ENCODE measurements at regions not wholly inside any gene's neighbourhood (a gene's known extent, or its start where the extent isn't known, plus 50 kb on each side); places are given as distances from the start of the nearest gene placed in this dataset.

- TF ChIP-seq POLR2AphosphoS5 (IDR thresholded peaks at IDR 0.05; ENCODE audit: low read depth, low read length) (no peak), REST (IDR thresholded peaks at IDR 0.05; ENCODE audit: insufficient read depth in 1 of 2, low read depth in 2 of 2, low read length in 2 of 2) (no peak), TAF1 (IDR thresholded peaks at IDR 0.05; ENCODE audit: borderline replicate concordance, insufficient read depth, low read length) (no peak), FOXP2 (optimal IDR thresholded peaks at IDR 0.05; ENCODE audit: borderline replicate concordance, extremely low read depth, extremely low read length, insufficient read depth) (no peak)
Measured at GRCh38 chr13:97559030-97559429, 125.1 kb downstream of the RAP2A start.

Data from PFSK-1 (cell line).